ENCODE measurements at regions not wholly inside any gene's neighbourhood (a gene's known extent, or its start where the extent isn't known, plus 50 kb on each side); places are given as distances from the start of the nearest gene placed in this dataset.

DNA sequence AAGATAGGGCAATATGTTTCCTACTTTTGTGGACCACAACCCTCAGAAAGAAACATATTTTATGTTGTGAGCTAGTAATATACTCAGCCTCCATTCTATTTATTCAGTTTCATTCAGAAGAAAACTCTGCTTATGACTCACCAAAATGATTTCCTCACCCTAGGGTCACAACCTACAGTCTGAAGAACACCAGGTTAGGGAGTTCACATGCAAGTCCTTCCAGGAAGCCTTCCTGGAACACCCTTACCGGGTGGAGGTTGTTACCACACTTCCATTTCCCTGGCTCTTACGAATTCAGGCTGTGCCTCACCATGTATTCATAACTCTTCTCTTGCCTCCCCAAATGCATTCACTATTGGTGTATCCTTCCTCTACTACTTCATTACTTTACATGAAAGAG, 228.0 kb upstream of the ADAMTS9 start:
- TF ChIP-seq, protein P1, sequence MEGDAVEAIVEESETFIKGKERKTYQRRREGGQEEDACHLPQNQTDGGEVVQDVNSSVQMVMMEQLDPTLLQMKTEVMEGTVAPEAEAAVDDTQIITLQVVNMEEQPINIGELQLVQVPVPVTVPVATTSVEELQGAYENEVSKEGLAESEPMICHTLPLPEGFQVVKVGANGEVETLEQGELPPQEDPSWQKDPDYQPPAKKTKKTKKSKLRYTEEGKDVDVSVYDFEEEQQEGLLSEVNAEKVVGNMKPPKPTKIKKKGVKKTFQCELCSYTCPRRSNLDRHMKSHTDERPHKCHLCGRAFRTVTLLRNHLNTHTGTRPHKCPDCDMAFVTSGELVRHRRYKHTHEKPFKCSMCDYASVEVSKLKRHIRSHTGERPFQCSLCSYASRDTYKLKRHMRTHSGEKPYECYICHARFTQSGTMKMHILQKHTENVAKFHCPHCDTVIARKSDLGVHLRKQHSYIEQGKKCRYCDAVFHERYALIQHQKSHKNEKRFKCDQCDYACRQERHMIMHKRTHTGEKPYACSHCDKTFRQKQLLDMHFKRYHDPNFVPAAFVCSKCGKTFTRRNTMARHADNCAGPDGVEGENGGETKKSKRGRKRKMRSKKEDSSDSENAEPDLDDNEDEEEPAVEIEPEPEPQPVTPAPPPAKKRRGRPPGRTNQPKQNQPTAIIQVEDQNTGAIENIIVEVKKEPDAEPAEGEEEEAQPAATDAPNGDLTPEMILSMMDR (conservative IDR thresholded peaks at IDR 0.05; ENCODE audit: low read depth in 2 of 2): no peak
- TF ChIP-seq STAT1 (IDR thresholded peaks at IDR 0.05; ENCODE audit: unreplicated experiment) (no peak), CREB1 (CRISPR knock-in tag; IDR thresholded peaks at IDR 0.05; ENCODE audit: low read depth) (no peak), EZH2 (IDR thresholded peaks at IDR 0.05; ENCODE audit: low read depth, unreplicated experiment) (no peak), POLR2AphosphoS5 (IDR thresholded peaks at IDR 0.05; ENCODE audit: low read depth) (no peak), EZH2phosphoT487 (IDR thresholded peaks at IDR 0.05; ENCODE audit: unreplicated experiment) (no peak), ZNF331 (CRISPR knock-in tag; IDR thresholded peaks at IDR 0.05; ENCODE audit: low read depth) (no peak), JUNB (IDR thresholded peaks at IDR 0.05; ENCODE audit: unreplicated experiment) (no peak), NANOG (IDR thresholded peaks at IDR 0.05; ENCODE audit: borderline replicate concordance) (no peak), ZNF114 (CRISPR knock-in tag; IDR thresholded peaks at IDR 0.05) (no peak)
- TF ChIP-seq, protein P2, sequence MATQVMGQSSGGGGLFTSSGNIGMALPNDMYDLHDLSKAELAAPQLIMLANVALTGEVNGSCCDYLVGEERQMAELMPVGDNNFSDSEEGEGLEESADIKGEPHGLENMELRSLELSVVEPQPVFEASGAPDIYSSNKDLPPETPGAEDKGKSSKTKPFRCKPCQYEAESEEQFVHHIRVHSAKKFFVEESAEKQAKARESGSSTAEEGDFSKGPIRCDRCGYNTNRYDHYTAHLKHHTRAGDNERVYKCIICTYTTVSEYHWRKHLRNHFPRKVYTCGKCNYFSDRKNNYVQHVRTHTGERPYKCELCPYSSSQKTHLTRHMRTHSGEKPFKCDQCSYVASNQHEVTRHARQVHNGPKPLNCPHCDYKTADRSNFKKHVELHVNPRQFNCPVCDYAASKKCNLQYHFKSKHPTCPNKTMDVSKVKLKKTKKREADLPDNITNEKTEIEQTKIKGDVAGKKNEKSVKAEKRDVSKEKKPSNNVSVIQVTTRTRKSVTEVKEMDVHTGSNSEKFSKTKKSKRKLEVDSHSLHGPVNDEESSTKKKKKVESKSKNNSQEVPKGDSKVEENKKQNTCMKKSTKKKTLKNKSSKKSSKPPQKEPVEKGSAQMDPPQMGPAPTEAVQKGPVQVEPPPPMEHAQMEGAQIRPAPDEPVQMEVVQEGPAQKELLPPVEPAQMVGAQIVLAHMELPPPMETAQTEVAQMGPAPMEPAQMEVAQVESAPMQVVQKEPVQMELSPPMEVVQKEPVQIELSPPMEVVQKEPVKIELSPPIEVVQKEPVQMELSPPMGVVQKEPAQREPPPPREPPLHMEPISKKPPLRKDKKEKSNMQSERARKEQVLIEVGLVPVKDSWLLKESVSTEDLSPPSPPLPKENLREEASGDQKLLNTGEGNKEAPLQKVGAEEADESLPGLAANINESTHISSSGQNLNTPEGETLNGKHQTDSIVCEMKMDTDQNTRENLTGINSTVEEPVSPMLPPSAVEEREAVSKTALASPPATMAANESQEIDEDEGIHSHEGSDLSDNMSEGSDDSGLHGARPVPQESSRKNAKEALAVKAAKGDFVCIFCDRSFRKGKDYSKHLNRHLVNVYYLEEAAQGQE (IDR thresholded peaks at IDR 0.05; ENCODE audit: unreplicated experiment): no peak
- TF ChIP-seq, protein P3, sequence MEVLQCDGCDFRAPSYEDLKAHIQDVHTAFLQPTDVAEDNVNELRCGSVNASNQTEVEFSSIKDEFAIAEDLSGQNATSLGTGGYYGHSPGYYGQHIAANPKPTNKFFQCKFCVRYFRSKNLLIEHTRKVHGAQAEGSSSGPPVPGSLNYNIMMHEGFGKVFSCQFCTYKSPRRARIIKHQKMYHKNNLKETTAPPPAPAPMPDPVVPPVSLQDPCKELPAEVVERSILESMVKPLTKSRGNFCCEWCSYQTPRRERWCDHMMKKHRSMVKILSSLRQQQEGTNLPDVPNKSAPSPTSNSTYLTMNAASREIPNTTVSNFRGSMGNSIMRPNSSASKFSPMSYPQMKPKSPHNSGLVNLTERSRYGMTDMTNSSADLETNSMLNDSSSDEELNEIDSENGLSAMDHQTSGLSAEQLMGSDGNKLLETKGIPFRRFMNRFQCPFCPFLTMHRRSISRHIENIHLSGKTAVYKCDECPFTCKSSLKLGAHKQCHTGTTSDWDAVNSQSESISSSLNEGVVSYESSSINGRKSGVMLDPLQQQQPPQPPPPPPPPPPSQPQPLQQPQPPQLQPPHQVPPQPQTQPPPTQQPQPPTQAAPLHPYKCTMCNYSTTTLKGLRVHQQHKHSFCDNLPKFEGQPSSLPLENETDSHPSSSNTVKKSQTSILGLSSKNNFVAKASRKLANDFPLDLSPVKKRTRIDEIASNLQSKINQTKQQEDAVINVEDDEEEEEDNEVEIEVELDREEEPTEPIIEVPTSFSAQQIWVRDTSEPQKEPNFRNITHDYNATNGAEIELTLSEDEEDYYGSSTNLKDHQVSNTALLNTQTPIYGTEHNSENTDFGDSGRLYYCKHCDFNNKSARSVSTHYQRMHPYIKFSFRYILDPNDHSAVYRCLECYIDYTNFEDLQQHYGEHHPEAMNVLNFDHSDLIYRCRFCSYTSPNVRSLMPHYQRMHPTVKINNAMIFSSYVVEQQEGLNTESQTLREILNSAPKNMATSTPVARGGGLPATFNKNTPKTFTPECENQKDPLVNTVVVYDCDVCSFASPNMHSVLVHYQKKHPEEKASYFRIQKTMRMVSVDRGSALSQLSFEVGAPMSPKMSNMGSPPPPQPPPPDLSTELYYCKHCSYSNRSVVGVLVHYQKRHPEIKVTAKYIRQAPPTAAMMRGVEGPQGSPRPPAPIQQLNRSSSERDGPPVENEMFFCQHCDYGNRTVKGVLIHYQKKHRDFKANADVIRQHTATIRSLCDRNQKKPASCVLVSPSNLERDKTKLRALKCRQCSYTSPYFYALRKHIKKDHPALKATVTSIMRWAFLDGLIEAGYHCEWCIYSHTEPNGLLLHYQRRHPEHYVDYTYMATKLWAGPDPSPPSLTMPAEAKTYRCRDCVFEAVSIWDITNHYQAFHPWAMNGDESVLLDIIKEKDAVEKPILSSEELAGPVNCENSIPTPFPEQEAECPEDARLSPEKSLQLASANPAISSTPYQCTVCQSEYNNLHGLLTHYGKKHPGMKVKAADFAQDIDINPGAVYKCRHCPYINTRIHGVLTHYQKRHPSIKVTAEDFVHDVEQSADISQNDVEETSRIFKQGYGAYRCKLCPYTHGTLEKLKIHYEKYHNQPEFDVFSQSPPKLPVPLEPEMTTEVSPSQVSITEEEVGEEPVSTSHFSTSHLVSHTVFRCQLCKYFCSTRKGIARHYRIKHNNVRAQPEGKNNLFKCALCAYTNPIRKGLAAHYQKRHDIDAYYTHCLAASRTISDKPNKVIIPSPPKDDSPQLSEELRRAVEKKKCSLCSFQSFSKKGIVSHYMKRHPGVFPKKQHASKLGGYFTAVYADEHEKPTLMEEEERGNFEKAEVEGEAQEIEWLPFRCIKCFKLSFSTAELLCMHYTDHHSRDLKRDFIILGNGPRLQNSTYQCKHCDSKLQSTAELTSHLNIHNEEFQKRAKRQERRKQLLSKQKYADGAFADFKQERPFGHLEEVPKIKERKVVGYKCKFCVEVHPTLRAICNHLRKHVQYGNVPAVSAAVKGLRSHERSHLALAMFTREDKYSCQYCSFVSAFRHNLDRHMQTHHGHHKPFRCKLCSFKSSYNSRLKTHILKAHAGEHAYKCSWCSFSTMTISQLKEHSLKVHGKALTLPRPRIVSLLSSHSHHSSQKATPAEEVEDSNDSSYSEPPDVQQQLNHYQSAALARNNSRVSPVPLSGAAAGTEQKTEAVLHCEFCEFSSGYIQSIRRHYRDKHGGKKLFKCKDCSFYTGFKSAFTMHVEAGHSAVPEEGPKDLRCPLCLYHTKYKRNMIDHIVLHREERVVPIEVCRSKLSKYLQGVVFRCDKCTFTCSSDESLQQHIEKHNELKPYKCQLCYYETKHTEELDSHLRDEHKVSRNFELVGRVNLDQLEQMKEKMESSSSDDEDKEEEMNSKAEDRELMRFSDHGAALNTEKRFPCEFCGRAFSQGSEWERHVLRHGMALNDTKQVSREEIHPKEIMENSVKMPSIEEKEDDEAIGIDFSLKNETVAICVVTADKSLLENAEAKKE (CRISPR knock-in tag; IDR thresholded peaks at IDR 0.05): no peak
- TF ChIP-seq, protein P4, sequence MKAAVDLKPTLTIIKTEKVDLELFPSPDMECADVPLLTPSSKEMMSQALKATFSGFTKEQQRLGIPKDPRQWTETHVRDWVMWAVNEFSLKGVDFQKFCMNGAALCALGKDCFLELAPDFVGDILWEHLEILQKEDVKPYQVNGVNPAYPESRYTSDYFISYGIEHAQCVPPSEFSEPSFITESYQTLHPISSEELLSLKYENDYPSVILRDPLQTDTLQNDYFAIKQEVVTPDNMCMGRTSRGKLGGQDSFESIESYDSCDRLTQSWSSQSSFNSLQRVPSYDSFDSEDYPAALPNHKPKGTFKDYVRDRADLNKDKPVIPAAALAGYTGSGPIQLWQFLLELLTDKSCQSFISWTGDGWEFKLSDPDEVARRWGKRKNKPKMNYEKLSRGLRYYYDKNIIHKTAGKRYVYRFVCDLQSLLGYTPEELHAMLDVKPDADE (IDR thresholded peaks at IDR 0.05): no peak
